Inferior parietal cortex (tissue), 1 donor: ENCODE measurements at regions not wholly inside any gene's neighbourhood (a gene's known extent, or its start where the extent isn't known, plus 50 kb on each side); places are given as distances from the start of the nearest gene placed in this dataset.

Source experiments
- DNase-seq: peaks from one replicate; pipeline ENCODE4 v3.0.0-alpha.2; 2016; ENCODE audit errors: extremely low spot score

GRCh38 chr13:34881494-34881893 is 60.6 kb upstream of the NBEA start:
- DNase-seq, result no peak

DNA sequence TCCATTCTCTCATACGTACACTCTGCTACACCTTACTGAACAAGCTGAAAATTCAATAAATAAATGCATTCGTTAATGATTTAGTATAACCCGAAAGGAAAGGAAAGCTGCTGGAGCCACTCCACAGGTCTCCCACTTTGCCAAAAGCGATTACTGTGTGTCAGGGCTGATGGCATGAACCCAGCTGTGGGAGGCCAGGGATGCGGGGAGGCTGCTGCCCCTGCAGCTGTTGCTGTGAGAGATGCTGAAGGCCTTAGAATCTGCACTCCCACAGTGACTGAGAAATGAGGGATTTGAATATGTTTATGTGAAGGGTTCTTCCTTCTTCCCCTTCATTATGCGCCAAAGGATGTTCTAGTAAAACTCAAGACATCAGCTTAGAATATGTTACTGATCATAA is 58.7 kb upstream of the NBEA start:
- no peak for DNase-seq

DNA sequence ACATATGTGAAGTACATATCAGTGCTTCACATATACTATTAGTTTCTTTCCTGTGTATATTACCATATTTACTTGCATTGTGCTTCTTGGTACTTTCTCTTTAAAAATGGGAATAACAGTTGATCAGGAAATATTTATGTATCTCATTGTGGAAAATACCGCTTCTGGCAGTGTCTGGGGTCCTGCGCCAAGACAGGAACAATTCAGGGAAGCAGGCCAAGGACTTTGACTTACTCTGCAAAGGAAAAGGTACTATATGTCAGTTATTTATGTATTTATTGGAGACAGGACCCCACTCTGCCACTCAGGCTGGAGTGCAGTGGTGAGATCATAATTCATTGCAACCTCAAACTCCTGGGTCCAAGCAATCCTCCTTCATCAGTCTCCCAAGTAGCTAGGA is 57.7 kb upstream of the NBEA start:
- DNase-seq, result no peak

GRCh38 chr13:34886121-34886875 is 55.8 kb upstream of the NBEA start:
- no peak for DNase-seq

DNA sequence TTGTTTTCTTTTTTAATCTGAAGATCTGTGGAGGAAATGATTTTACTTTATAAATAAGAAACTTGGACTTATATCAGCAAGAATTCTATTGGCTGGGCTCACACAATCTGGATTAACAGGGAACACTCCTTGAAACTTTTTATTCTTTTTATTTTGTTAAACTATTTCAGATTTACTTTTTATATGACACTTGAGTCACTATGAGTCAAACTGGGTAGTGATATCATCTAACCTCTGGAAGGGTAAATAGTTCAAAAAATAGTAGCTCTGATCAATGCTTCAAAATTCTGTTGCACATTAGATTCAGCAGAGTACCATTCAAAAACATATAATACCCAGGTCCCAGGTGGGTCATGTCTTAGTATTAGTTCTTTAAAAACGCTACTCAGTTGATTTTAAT is 55.1 kb upstream of the NBEA start:
- DNase-seq, result no peak
